Esophagus muscularis mucosa (tissue), 3 donors: ENCODE measurements at regions not wholly inside any gene's neighbourhood (a gene's known extent, or its start where the extent isn't known, plus 50 kb on each side); places are given as distances from the start of the nearest gene placed in this dataset.

Experiments
- POLR2A ChIP-seq: fragments of 450-650 bp; IDR thresholded peaks from one replicate; pipeline ENCODE4 v1.6.1; 2017; ENCODE audit warnings: antibody characterized with exemption, moderate library complexity, mild to moderate bottlenecking, low read depth
- TF ChIP-seq, protein P1 (sequence below), 3 experiments: fragments of 200-600 bp in 2 of 3; fragments of 450-650 bp in 1 of 3; sonication (generic) in 2 of 3; IDR thresholded peaks; one replicate each; pipeline ENCODE4 v1.5.1; 2017 to 2019; ENCODE audit warnings: antibody characterized with exemption in 3 of 3, mild to moderate bottlenecking in 2 of 3, moderate library complexity in 1 of 3

DNA sequence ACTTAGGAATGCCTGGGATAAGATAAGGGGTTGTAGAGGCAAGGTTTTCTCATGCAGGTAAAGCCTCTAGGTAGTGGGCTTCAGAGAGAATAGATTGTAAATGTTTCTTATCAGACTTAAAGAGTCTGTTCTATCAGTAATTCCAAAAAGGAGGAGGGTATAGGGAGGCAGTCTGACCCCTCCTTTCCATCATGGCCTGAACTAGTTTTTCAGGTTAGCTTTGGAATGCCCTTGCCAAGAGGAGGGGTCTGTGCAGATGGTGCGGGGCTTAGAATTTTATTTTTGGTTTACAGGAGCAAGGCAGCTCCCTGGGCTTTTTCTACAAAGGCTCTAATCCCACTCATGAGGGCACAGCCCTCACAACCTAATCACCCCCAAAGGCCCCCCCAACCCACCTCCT lies 135.0 kb downstream of the B3GNT2 start:
- TF ChIP-seq, protein P1, sequence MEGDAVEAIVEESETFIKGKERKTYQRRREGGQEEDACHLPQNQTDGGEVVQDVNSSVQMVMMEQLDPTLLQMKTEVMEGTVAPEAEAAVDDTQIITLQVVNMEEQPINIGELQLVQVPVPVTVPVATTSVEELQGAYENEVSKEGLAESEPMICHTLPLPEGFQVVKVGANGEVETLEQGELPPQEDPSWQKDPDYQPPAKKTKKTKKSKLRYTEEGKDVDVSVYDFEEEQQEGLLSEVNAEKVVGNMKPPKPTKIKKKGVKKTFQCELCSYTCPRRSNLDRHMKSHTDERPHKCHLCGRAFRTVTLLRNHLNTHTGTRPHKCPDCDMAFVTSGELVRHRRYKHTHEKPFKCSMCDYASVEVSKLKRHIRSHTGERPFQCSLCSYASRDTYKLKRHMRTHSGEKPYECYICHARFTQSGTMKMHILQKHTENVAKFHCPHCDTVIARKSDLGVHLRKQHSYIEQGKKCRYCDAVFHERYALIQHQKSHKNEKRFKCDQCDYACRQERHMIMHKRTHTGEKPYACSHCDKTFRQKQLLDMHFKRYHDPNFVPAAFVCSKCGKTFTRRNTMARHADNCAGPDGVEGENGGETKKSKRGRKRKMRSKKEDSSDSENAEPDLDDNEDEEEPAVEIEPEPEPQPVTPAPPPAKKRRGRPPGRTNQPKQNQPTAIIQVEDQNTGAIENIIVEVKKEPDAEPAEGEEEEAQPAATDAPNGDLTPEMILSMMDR (IDR thresholded peaks at IDR 0.05) = no peak
- TF ChIP-seq POLR2A = no peak
